ENCODE measurements at regions not wholly inside any gene's neighbourhood (a gene's known extent, or its start where the extent isn't known, plus 50 kb on each side); places are given as distances from the start of the nearest gene placed in this dataset.

GRCh38 chr4:123305736-123306135, 90.9 kb upstream of the SPRY1 start:
- Histone ChIP-seq H3K4me3 (ENCODE audit: low read depth, low read length) (no peak overlapping the region), H3K79me2 (ENCODE audit: control insufficient read depth, insufficient read depth, low read length, unreplicated experiment) (no peaks in the 10 kb centered on the region), H2AFZ (ENCODE audit: low read length, unreplicated experiment) (no peak overlapping the region), H3K4me1 (ENCODE audit: control insufficient read depth, insufficient read depth, low read length, unreplicated experiment) (no peaks in the 10 kb centered on the region), H3K27ac (ENCODE audit: low read depth, low read length) (no peak overlapping the region), H3K27me3 (ENCODE audit: insufficient read depth, low read length) (no peaks in the 10 kb centered on the region), H3K36me3 (ENCODE audit: insufficient read depth, low read length) (no peaks in the 10 kb centered on the region)

- H2AFZ ChIP-seq (ENCODE audit: low read length, unreplicated experiment) = no peak overlapping the region
- no peaks in the 10 kb centered on the region for H3K4me1 ChIP-seq (ENCODE audit: control insufficient read depth, insufficient read depth, low read length, unreplicated experiment)
- H3K36me3 ChIP-seq (ENCODE audit: insufficient read depth, low read length) = no peaks in the 10 kb centered on the region
- no peaks in the 10 kb centered on the region for H3K27me3 ChIP-seq (ENCODE audit: insufficient read depth, low read length)
- H3K79me2 ChIP-seq (ENCODE audit: control insufficient read depth, insufficient read depth, low read length, unreplicated experiment) = no peaks in the 10 kb centered on the region
- H3K27ac ChIP-seq (ENCODE audit: low read depth, low read length) = no peak overlapping the region
- H3K4me3 ChIP-seq (ENCODE audit: low read depth, low read length) = no peak overlapping the region
Measured at GRCh38 chr4:123306769-123307168, 89.8 kb upstream of the SPRY1 start.

- Histone ChIP-seq H2AFZ (ENCODE audit: low read length, unreplicated experiment) (no peak overlapping the region), H3K27ac (ENCODE audit: low read depth, low read length) (no peak overlapping the region), H3K4me3 (ENCODE audit: low read depth, low read length) (no peak overlapping the region), H3K4me1 (ENCODE audit: control insufficient read depth, insufficient read depth, low read length, unreplicated experiment) (no peaks in the 10 kb centered on the region), H3K27me3 (ENCODE audit: insufficient read depth, low read length) (no peaks in the 10 kb centered on the region), H3K36me3 (ENCODE audit: insufficient read depth, low read length) (no peaks in the 10 kb centered on the region), H3K79me2 (ENCODE audit: control insufficient read depth, insufficient read depth, low read length, unreplicated experiment) (no peaks in the 10 kb centered on the region)
Measured at GRCh38 chr4:123308667-123309066, 87.9 kb upstream of the SPRY1 start.

GRCh38 chr4:123312116-123312515, 84.5 kb upstream of the SPRY1 start:
- H3K79me2 ChIP-seq (ENCODE audit: control insufficient read depth, insufficient read depth, low read length, unreplicated experiment) = no peaks in the 10 kb centered on the region
- H2AFZ ChIP-seq (ENCODE audit: low read length, unreplicated experiment) = no peak overlapping the region
- no peak overlapping the region for H3K27ac ChIP-seq (ENCODE audit: low read depth, low read length)
- no peaks in the 10 kb centered on the region for H3K27me3 ChIP-seq (ENCODE audit: insufficient read depth, low read length)
- H3K36me3 ChIP-seq (ENCODE audit: insufficient read depth, low read length) = no peaks in the 10 kb centered on the region; the same call in 1 of the 2 replicates
- H3K4me3 ChIP-seq (ENCODE audit: low read depth, low read length) = no peak overlapping the region
- H3K4me1 ChIP-seq (ENCODE audit: control insufficient read depth, insufficient read depth, low read length, unreplicated experiment) = no peaks in the 10 kb centered on the region

- H3K36me3 ChIP-seq (ENCODE audit: insufficient read depth, low read length) = no peaks in the 10 kb centered on the region; the same call in 1 of the 2 replicates
- no peak overlapping the region for H3K27ac ChIP-seq (ENCODE audit: low read depth, low read length)
- no peak overlapping the region for H2AFZ ChIP-seq (ENCODE audit: low read length, unreplicated experiment)
- H3K4me1 ChIP-seq (ENCODE audit: control insufficient read depth, insufficient read depth, low read length, unreplicated experiment) = no peaks in the 10 kb centered on the region
- no peaks in the 10 kb centered on the region for H3K27me3 ChIP-seq (ENCODE audit: insufficient read depth, low read length)
- H3K79me2 ChIP-seq (ENCODE audit: control insufficient read depth, insufficient read depth, low read length, unreplicated experiment) = no peaks in the 10 kb centered on the region
- no peak overlapping the region for H3K4me3 ChIP-seq (ENCODE audit: low read depth, low read length)
Measured at GRCh38 chr4:123312951-123313592, 83.5 kb upstream of the SPRY1 start.

- no peak overlapping the region for H2AFZ ChIP-seq (ENCODE audit: low read length, unreplicated experiment)
- no peaks in the 10 kb centered on the region for H3K27me3 ChIP-seq (ENCODE audit: insufficient read depth, low read length)
- no peak overlapping the region for H3K4me3 ChIP-seq (ENCODE audit: low read depth, low read length)
- no peaks in the 10 kb centered on the region for H3K4me1 ChIP-seq (ENCODE audit: control insufficient read depth, insufficient read depth, low read length, unreplicated experiment)
- no peaks in the 10 kb centered on the region for H3K79me2 ChIP-seq (ENCODE audit: control insufficient read depth, insufficient read depth, low read length, unreplicated experiment)
- no peaks in the 10 kb centered on the region; the same call in 1 of the 2 replicates for H3K36me3 ChIP-seq (ENCODE audit: insufficient read depth, low read length)
- no peak overlapping the region for H3K27ac ChIP-seq (ENCODE audit: low read depth, low read length)
Measured at GRCh38 chr4:123315617-123316016, 81.0 kb upstream of the SPRY1 start.

- Histone ChIP-seq H3K36me3 (ENCODE audit: insufficient read depth, low read length) (no peaks in the 10 kb centered on the region; the same call in 1 of the 2 replicates), H3K4me3 (ENCODE audit: low read depth, low read length) (no peak overlapping the region), H3K79me2 (ENCODE audit: control insufficient read depth, insufficient read depth, low read length, unreplicated experiment) (no peaks in the 10 kb centered on the region), H3K4me1 (ENCODE audit: control insufficient read depth, insufficient read depth, low read length, unreplicated experiment) (no peaks in the 10 kb centered on the region), H3K27me3 (ENCODE audit: insufficient read depth, low read length) (no peaks in the 10 kb centered on the region), H2AFZ (ENCODE audit: low read length, unreplicated experiment) (no peak overlapping the region), H3K27ac (ENCODE audit: low read depth, low read length) (no peak overlapping the region)
Measured at GRCh38 chr4:123317211-123317610, 79.4 kb upstream of the SPRY1 start.

- no peak overlapping the region for H3K27ac ChIP-seq (ENCODE audit: low read depth, low read length)
- no peaks in the 10 kb centered on the region for H3K79me2 ChIP-seq (ENCODE audit: control insufficient read depth, insufficient read depth, low read length, unreplicated experiment)
- no peaks in the 10 kb centered on the region for H3K4me1 ChIP-seq (ENCODE audit: control insufficient read depth, insufficient read depth, low read length, unreplicated experiment)
- no peak overlapping the region for H3K4me3 ChIP-seq (ENCODE audit: low read depth, low read length)
- H2AFZ ChIP-seq (ENCODE audit: low read length, unreplicated experiment) = no peak overlapping the region
- H3K27me3 ChIP-seq (ENCODE audit: insufficient read depth, low read length) = no peaks in the 10 kb centered on the region
- H3K36me3 ChIP-seq (ENCODE audit: insufficient read depth, low read length) = no peaks in the 10 kb centered on the region; the same call in 1 of the 2 replicates
Measured at GRCh38 chr4:123319639-123320038, 77.0 kb upstream of the SPRY1 start.

GRCh38 chr4:123323998-123324397, 72.6 kb upstream of the SPRY1 start:
- no peaks in the 10 kb centered on the region for H3K27me3 ChIP-seq (ENCODE audit: insufficient read depth, low read length)
- H3K4me1 ChIP-seq (ENCODE audit: control insufficient read depth, insufficient read depth, low read length, unreplicated experiment) = no peaks in the 10 kb centered on the region
- H2AFZ ChIP-seq (ENCODE audit: low read length, unreplicated experiment) = no peak overlapping the region
- H3K27ac ChIP-seq (ENCODE audit: low read depth, low read length) = no peak overlapping the region
- no peaks in the 10 kb centered on the region for H3K36me3 ChIP-seq (ENCODE audit: insufficient read depth, low read length)
- no peak overlapping the region for H3K4me3 ChIP-seq (ENCODE audit: low read depth, low read length)
- H3K79me2 ChIP-seq (ENCODE audit: control insufficient read depth, insufficient read depth, low read length, unreplicated experiment) = no peaks in the 10 kb centered on the region

- no peak overlapping the region for H3K27ac ChIP-seq (ENCODE audit: low read depth, low read length)
- H3K36me3 ChIP-seq (ENCODE audit: insufficient read depth, low read length) = no peaks in the 10 kb centered on the region
- no peak overlapping the region for H3K4me3 ChIP-seq (ENCODE audit: low read depth, low read length)
- no peak overlapping the region for H2AFZ ChIP-seq (ENCODE audit: low read length, unreplicated experiment)
- H3K4me1 ChIP-seq (ENCODE audit: control insufficient read depth, insufficient read depth, low read length, unreplicated experiment) = no peaks in the 10 kb centered on the region
- H3K27me3 ChIP-seq (ENCODE audit: insufficient read depth, low read length) = no peaks in the 10 kb centered on the region
- H3K79me2 ChIP-seq (ENCODE audit: control insufficient read depth, insufficient read depth, low read length, unreplicated experiment) = no peaks in the 10 kb centered on the region
Measured at GRCh38 chr4:123325241-123325681, 71.3 kb upstream of the SPRY1 start.

- H3K27ac ChIP-seq (ENCODE audit: low read depth, low read length) = no peak overlapping the region
- H3K79me2 ChIP-seq (ENCODE audit: control insufficient read depth, insufficient read depth, low read length, unreplicated experiment) = no peaks in the 10 kb centered on the region
- H3K27me3 ChIP-seq (ENCODE audit: insufficient read depth, low read length) = no peaks in the 10 kb centered on the region
- H3K36me3 ChIP-seq (ENCODE audit: insufficient read depth, low read length) = no peaks in the 10 kb centered on the region
- H3K4me1 ChIP-seq (ENCODE audit: control insufficient read depth, insufficient read depth, low read length, unreplicated experiment) = no peaks in the 10 kb centered on the region
- no peak overlapping the region for H3K4me3 ChIP-seq (ENCODE audit: low read depth, low read length)
- no peak overlapping the region for H2AFZ ChIP-seq (ENCODE audit: low read length, unreplicated experiment)
Measured at GRCh38 chr4:123327346-123327745, 69.2 kb upstream of the SPRY1 start.
